ENCODE measurements at regions not wholly inside any gene's neighbourhood (a gene's known extent, or its start where the extent isn't known, plus 50 kb on each side); places are given as distances from the start of the nearest gene placed in this dataset.
"Not testable (repeated sequence)": the region's sequence is repeated elsewhere in the genome, so short reads cannot be mapped to it uniquely, and the experiment has no call there.

- DNase-seq: no peak
Measured at GRCh38 chr3:73234354-73235014, 173.0 kb downstream of the EBLN2 start.

DNA sequence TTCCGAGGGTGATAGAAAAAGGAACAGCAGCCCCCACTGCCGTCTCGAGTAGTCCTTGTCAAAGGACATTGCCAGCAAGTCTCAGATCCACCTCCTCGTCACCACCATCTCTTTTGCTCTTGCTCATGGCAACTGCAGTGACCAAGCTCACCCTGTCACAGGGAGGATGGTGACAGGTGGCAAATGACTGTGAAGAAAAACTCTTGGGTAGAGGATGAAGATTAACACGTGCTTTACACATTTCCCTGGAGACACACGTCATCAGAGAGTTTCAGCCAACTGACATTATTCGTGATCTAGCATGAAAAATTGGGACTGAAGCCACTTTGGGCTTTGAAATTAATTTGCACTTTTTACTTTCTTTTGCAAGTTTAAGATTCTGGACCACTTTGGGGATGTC is 174.3 kb downstream of the EBLN2 start:
- no peak for DNase-seq

- DNase-seq: no peak
Measured at GRCh38 chr3:73236867-73237266, 175.4 kb downstream of the EBLN2 start.

DNA sequence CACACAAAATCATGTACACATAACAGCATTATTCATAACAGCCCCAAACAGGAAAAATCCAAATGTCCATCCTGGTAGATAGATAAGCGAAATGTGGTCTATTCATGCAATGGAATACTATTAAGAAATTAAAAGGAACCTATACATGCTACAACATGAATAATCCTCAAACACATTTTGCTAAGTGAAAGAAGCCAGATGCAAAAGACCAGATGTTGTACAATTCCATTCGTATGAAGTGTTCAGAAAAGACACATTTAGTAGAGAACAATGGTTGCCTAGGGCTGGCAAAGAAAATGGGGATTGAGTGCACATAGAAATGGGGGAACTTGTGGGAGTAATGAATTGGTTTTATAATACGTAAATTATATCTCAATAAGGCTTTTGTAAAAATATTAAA is 182.3 kb downstream of the EBLN2 start:
- no peak for DNase-seq

GRCh38 chr3:73245459-73245858 is 184.0 kb downstream of the EBLN2 start:
- no peak for DNase-seq

DNA sequence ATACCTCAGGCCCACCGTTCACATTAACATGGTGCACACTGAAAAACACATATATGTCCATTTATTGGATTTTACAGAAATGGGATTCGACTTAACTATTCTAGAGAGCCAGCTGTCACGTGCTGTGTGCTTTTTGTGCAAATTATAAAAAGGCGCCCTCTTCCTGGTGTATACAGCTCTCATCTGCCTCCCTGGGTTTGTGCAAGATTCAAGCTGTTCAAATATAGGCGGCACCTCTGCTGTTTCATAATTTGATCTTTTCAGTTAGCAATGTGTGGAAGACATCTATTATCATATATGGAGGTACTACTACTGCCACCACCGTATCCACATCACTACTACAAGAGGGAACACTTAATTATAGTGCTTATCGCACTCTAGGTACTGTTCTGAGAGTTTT is 187.6 kb downstream of the EBLN2 start:
- DNase-seq: no peak

- no peak for DNase-seq
Measured at GRCh38 chr3:73254062-73254461, 192.6 kb downstream of the EBLN2 start.

GRCh38 chr3:73255609-73256029 is 194.2 kb downstream of the EBLN2 start:
- DNase-seq: peak; percentile 74

GRCh38 chr3:73257186-73257585 is 195.7 kb downstream of the EBLN2 start:
- DNase-seq: no peak

DNA sequence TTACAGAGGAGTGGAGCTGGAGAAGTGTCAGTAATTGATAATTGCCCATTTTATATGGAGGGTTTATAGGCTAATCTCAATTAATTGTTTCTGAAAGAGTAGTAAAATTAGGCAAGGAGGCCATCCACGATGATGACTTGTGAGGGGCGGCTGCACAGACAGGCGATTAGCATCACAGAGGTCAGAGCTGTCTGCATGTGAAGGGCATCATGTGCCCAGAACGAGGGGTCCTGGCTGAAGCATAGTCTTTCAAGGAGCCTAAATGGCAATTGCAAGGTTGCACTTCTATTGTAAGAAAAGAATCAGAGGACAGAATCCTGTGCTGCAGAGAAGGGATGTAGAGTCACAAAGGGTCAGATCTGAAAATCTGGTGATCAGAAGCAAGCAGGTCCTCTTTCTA is 196.6 kb downstream of the EBLN2 start:
- no peak for DNase-seq

- no peak for DNase-seq
Measured at GRCh38 chr3:73259291-73259690, 197.8 kb downstream of the EBLN2 start.

GRCh38 chr3:73259856-73260255 is 198.4 kb downstream of the EBLN2 start:
- peak; percentile 75 for DNase-seq

- not testable (repeated sequence) for DNase-seq
Measured at GRCh38 chr3:73266558-73266957, 205.1 kb downstream of the EBLN2 start.

DNA sequence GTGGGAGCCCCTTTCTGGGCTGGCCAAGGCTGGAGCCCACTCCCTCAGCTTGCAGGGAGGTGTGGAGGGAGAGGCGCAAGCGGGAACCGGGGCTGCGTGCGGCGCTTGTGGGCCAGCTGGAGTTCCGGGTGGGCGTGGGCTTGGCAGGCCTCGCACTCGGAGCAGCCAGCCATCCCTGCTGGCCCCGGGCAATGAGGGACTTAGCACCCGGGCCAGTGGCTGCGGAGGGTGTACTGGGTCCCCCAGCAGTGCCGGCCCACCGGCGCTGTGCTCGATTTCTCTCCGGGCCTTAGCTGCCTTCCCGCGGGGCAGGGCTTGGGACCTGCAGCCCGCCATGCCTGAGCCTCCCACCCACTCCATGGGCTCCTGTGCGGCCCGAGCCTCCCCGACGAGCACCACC is 207.7 kb downstream of the EBLN2 start:
- not testable (repeated sequence) for DNase-seq

GRCh38 chr3:73270839-73271483 is 209.5 kb downstream of the EBLN2 start:
- DNase-seq: no peak

DNA sequence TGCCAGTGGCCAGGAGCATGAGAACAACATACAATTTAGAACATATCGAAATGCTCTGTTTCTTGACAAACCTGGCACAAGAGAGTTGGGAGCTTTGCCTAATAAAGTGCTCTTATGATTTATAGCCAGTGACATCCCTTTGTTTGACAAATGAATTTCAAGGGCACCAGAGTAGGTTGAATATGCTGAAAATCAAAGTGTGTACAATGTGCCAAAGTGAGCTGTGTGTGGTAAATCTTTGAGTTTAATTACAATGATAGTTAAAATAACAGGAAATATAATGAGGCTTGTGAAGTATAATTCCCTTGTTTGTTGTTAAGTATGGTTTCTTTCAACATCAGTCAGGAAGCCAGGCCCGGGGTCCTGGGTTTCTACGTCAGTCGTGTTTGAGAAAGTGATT is 211.9 kb downstream of the EBLN2 start:
- no peak for DNase-seq

- DNase-seq: no peak
Measured at GRCh38 chr3:73280746-73281145, 219.3 kb downstream of the EBLN2 start.

GRCh38 chr3:73284472-73284871 is 223.0 kb downstream of the EBLN2 start:
- DNase-seq: no peak

DNA sequence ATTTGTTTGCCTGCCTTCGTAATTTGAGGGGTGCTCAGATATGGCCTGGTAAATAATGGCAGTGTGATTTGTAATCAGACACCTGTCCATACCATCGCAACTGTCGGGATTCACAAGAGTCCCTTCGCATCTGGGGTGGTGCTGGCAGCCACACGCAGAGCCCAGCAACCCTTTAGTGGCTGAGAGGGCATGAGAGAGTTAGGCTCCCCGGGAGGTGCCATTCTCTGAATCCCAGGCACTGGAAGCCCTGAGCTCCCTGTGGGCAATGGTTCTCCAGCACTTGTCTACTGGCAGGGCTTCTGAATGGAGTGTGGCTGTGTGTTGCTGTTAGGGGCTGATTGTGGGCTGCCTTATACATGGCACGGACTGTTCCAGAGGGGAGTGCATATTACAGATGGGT is 230.1 kb downstream of the EBLN2 start:
- no peak for DNase-seq

- no peak for DNase-seq
Measured at GRCh38 chr3:73292220-73292619, 230.8 kb downstream of the EBLN2 start.

GRCh38 chr3:73294537-73294936 is 233.1 kb downstream of the EBLN2 start:
- no peak for DNase-seq

DNA sequence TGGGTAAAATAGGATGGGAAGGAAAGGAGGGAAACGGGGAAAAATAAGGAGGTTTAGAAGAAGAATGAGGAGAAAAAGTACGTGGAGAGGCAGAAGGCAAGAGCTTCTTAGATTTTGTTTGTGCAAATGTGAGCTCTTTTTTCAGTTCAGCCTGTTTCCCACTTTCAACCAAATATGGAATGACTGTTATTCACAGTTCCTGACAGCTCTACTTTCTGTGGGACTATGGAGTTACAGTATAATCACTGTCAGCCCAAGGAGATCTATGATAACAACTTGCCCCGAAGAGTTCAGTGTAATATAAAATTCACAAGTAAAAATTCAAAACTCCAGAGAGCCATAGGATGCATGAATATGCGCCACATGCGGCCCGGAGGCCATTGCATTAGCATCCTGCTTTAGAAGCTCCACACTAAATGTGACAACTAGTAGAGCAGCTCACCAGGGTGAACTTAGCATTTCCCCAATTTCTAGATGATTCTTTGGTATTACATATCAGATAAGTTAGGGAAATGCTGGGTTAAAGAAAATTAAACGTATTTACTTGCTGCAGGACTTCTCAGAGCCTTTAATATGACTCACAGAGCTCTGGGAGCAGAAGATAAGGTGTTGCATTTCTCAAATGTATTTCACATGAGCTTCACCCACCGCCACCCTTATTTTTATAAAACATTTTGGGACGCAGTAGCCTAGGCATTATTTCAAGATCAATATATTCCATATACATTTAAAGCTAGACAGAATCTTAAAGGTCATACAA is 234.6 kb downstream of the EBLN2 start:
- no peak for DNase-seq

- DNase-seq: no peak
Measured at GRCh38 chr3:73296859-73297258, 235.4 kb downstream of the EBLN2 start.
